KMS-11 (cell line): ENCODE measurements at regions not wholly inside any gene's neighbourhood (a gene's known extent, or its start where the extent isn't known, plus 50 kb on each side); places are given as distances from the start of the nearest gene placed in this dataset.

Experiments
- H2AFZ ChIP-seq: fragments of 200-600 bp; sonication (generic); 2 replicates; pipeline ENCODE4 v1.6.1; 2016; ENCODE audit warnings: antibody characterized with exemption, mixed run types, low read depth
- H3K27ac ChIP-seq: fragments of 200-600 bp; sonication (generic); 2 replicates; pipeline ENCODE4 v1.6.1; 2016; ENCODE audit warnings: mild to moderate bottlenecking, mixed run types
- H3K27me3 ChIP-seq: fragments of 200-600 bp; sonication (generic); 2 replicates; pipeline ENCODE4 v1.6.1; 2017; ENCODE audit warnings: mild to moderate bottlenecking, low read depth, mixed run types, moderate library complexity; ENCODE audit not compliant: insufficient read depth
- H3K36me3 ChIP-seq: fragments of 200-600 bp; sonication (generic); 2 replicates; pipeline ENCODE4 v1.6.1; 2017; ENCODE audit warnings: mild to moderate bottlenecking, mixed run types; ENCODE audit not compliant: insufficient read depth
- H3K4me1 ChIP-seq: fragments of 200-600 bp; sonication (generic); 2 replicates; pipeline ENCODE4 v1.6.1; 2016; ENCODE audit warnings: mild to moderate bottlenecking, low read depth, mixed run types; ENCODE audit not compliant: poor library complexity, severe bottlenecking
- H3K4me2 ChIP-seq: fragments of 200-600 bp; sonication (generic); 2 replicates; pipeline ENCODE4 v1.7.0; 2016; ENCODE audit warnings: mild to moderate bottlenecking, mixed run types
- H3K4me3 ChIP-seq: fragments of 200-600 bp; sonication (generic); IDR thresholded peaks from 2 replicates; pipeline ENCODE4 v1.6.1; 2017; ENCODE audit warnings: low read depth, low read length, mixed read lengths; ENCODE audit not compliant: insufficient read depth
- H3K79me2 ChIP-seq: fragments of 200-600 bp; sonication (generic); 2 replicates; pipeline ENCODE4 v1.6.1; 2016; ENCODE audit warnings: low read depth, mixed run types; ENCODE audit not compliant: insufficient read depth
- H3K9ac ChIP-seq: fragments of 200-600 bp; sonication (generic); 2 replicates; pipeline ENCODE4 v1.6.1; 2016; ENCODE audit warnings: mild to moderate bottlenecking, mixed run types
- H4K20me1 ChIP-seq: fragments of 200-600 bp; sonication (generic); 2 replicates; pipeline ENCODE4 v1.6.1; 2016; ENCODE audit warnings: mild to moderate bottlenecking, mixed run types; ENCODE audit not compliant: insufficient read depth
- TF ChIP-seq, protein P1 (sequence below): fragments of 200-600 bp; sonication (generic); conservative IDR thresholded peaks from 2 replicates; pipeline ENCODE4 v1.6.1; 2017; ENCODE audit warnings: low read depth, mild to moderate bottlenecking, antibody characterized with exemption, low read length, moderate library complexity, mixed read lengths

- Histone ChIP-seq H3K4me2 (peak overlapping the region; percentile 53; the same call in 1 of the 2 replicates), H3K9ac (no peak overlapping the region), H3K36me3 (no peaks in the 10 kb centered on the region), H3K4me1 (peaks cover 40% of the 10 kb centered on the region), H3K4me3 (no peak overlapping the region), H4K20me1 (no peaks in the 10 kb centered on the region), H3K27me3 (no peaks in the 10 kb centered on the region), H3K79me2 (no peaks in the 10 kb centered on the region), H3K27ac (no peak overlapping the region), H2AFZ (no peak overlapping the region)
- TF ChIP-seq, protein P1, sequence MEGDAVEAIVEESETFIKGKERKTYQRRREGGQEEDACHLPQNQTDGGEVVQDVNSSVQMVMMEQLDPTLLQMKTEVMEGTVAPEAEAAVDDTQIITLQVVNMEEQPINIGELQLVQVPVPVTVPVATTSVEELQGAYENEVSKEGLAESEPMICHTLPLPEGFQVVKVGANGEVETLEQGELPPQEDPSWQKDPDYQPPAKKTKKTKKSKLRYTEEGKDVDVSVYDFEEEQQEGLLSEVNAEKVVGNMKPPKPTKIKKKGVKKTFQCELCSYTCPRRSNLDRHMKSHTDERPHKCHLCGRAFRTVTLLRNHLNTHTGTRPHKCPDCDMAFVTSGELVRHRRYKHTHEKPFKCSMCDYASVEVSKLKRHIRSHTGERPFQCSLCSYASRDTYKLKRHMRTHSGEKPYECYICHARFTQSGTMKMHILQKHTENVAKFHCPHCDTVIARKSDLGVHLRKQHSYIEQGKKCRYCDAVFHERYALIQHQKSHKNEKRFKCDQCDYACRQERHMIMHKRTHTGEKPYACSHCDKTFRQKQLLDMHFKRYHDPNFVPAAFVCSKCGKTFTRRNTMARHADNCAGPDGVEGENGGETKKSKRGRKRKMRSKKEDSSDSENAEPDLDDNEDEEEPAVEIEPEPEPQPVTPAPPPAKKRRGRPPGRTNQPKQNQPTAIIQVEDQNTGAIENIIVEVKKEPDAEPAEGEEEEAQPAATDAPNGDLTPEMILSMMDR: no peak
These were observed 936.0 kb downstream of the TRIB2 start for GRCh38 chr2:13652531-13653313.

DNA sequence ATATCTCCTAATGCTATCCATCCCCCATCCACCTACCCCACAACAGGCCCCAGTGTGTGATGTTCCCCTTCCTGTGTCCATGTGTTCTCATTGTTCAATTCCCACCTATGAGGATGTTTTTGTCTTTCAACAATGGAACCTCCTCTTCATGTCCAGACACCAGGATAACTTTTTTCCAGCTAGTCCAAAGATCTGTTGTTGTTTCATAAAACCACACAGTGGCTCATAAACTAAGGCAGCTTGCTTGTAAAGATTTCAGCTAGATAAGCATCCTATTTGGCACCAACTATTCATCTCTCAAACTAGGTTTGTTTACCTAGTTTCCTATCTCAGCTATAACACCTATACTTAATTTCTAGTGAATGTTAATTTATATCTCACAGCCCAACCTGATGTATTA lies 937.7 kb downstream of the TRIB2 start:
- Histone ChIP-seq H3K4me1 (peaks cover 40% of the 10 kb centered on the region), H3K9ac (no peak overlapping the region), H3K4me2 (no peak overlapping the region), H3K36me3 (no peaks in the 10 kb centered on the region), H3K4me3 (no peak overlapping the region), H4K20me1 (no peaks in the 10 kb centered on the region), H3K79me2 (no peaks in the 10 kb centered on the region), H3K27ac (no peak overlapping the region), H3K27me3 (no peaks in the 10 kb centered on the region), H2AFZ (no peak overlapping the region)
- TF ChIP-seq, protein P1: no peak

DNA sequence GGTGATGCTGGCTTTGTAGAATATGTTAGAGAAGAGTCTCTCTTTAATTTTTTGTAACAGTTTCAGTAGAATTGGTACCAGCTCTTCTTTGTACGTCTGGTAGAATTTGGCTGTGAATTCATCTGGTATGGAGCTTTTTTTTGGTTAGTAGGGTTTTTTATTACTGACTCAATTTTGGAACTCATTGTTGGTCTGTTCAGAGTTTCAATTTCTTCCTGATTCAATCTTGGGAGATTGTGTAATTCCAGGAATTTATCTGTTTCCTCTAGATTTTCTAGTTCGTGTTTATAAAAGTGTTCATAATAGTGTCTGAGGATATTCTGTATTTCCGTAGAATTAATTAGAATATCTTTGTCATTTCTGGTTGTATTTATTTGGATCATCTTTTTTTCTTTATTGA lies 943.5 kb downstream of the TRIB2 start:
- Histone ChIP-seq H3K27ac (no peak overlapping the region), H3K36me3 (no peaks in the 10 kb centered on the region), H4K20me1 (no peaks in the 10 kb centered on the region), H3K4me3 (no peak overlapping the region), H3K27me3 (no peaks in the 10 kb centered on the region), H3K79me2 (no peaks in the 10 kb centered on the region), H3K9ac (no peak overlapping the region), H3K4me1 (no peaks in the 10 kb centered on the region), H2AFZ (no peak overlapping the region), H3K4me2 (no peak overlapping the region)
- TF ChIP-seq, protein P1: no peak

- H3K27ac ChIP-seq: no peak overlapping the region
- H3K4me2 ChIP-seq: no peak overlapping the region
- H2AFZ ChIP-seq: no peak overlapping the region
- H3K79me2 ChIP-seq: no peaks in the 10 kb centered on the region
- no peaks in the 10 kb centered on the region for H4K20me1 ChIP-seq
- TF ChIP-seq, protein P1: no peak
- no peaks in the 10 kb centered on the region for H3K36me3 ChIP-seq
- peaks cover 13% of the 10 kb centered on the region for H3K4me1 ChIP-seq
- H3K9ac ChIP-seq: no peak overlapping the region
- H3K27me3 ChIP-seq: no peaks in the 10 kb centered on the region
- H3K4me3 ChIP-seq: no peak overlapping the region
These were observed 945.3 kb downstream of the TRIB2 start for GRCh38 chr2:13662055-13662454.
